Aorta (tissue), 5 donors: ENCODE measurements at regions not wholly inside any gene's neighbourhood (a gene's known extent, or its start where the extent isn't known, plus 50 kb on each side); places are given as distances from the start of the nearest gene placed in this dataset.

Experiments used
- ATAC-seq: fragments of 200-7000 bp; cut with Tn5 transposase; one replicate; pipeline ENCODE4 v1.9.1; 2022; ENCODE audit warnings: moderate library complexity; ENCODE audit not compliant: low FRiP score
- DNase-seq, 2 donors: peaks; one replicate each; pipeline ENCODE4 v3.0.0-alpha.2; 2020
- H3K27ac ChIP-seq, 2 donors: one replicate each; pipeline ENCODE4 v1.5.1; 2013; ENCODE audit warnings: low read length in 2 of 2, mild to moderate bottlenecking in 2 of 2, moderate library complexity in 2 of 2, control low read depth in 1 of 2, inconsistent platforms in 1 of 2, low read depth in 1 of 2
- H3K27me3 ChIP-seq, 2 donors: one replicate each; pipeline ENCODE4 v1.6.1; 2013; ENCODE audit warnings: control low read depth in 1 of 2, low read length in 1 of 2, mild to moderate bottlenecking in 1 of 2, moderate library complexity in 1 of 2; ENCODE audit not compliant: insufficient read depth in 2 of 2, control insufficient read depth in 1 of 2
- H3K36me3 ChIP-seq, 2 donors: one replicate each; pipeline ENCODE4 v1.6.1; 2013; ENCODE audit warnings: control low read depth in 1 of 2, low read length in 1 of 2, mild to moderate bottlenecking in 1 of 2; ENCODE audit not compliant: insufficient read depth in 2 of 2, control insufficient read depth in 1 of 2
- H3K4me1 ChIP-seq, 2 donors: one replicate each; pipeline ENCODE4 v1.6.1; 2013; ENCODE audit warnings: low read length in 2 of 2, control low read depth in 1 of 2, mild to moderate bottlenecking in 1 of 2, moderate library complexity in 1 of 2; ENCODE audit not compliant: insufficient read depth in 2 of 2, control insufficient read depth in 1 of 2
- H3K4me3 ChIP-seq, 2 donors: one replicate each; pipeline ENCODE4 v1.5.1; 2013; ENCODE audit warnings: low read length in 2 of 2, control low read depth in 1 of 2, mild to moderate bottlenecking in 1 of 2
- H3K9me3 ChIP-seq: one replicate; pipeline ENCODE4 v1.6.1; 2013; ENCODE audit warnings: mild to moderate bottlenecking, low read length; ENCODE audit not compliant: control insufficient read depth
- WGBS, 2 donors: extraction: QIAGEN DNeasy Blood & Tissue Kit; methylation state at CpG; one replicate each; pipeline ENCODE4 v1.1.7; 2013; 5-methylcytosine and 5-hydroxymethylcytosine counted together
- intact Hi-C, 2 donors: fragments of 100-400 bp; cut with DNase I; formaldehyde crosslinking; loops; one replicate each; pipeline versions ENCODE4 v1.14.2 to v1.15.0; 2022
- donor health status: healthy with polysubstance abuse.
- donor health status: Bipolar disorder and iron deficiency.
- donor health status: DM: no; HTN: no; CAD: no.
- donor health status: DM: no; HTN: no; CAD: no.
- donor health status: DM: yes; HTN: yes; CAD: no.

DNA sequence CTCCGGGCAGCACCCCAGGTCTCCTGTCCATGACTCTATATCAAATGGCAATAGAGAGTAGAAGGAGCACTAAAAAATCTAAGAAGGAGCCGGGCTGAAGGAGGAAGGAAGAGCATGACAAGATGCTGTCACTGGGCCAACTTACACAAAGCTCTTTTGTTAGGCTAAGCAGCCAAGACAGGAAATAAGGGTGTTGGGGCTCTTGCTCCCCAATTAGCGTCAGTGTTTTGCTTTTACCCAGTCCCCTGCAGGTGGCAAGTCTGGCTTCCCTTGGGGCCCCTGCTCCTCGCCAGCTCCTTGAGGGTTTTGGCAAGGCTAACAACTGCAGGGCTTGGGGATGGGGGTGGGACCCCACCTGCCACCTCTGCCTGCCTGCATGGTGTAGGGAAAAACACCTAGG, 120.5 kb downstream of the CCT6B start:
- Histone ChIP-seq H3K4me3 (no peak overlapping the region), H3K36me3 (no peaks in the 10 kb centered on the region), H3K9me3 (peaks cover 2% of the 10 kb centered on the region), H3K4me1 (no peaks in the 10 kb centered on the region), H3K27ac (no peak overlapping the region), H3K27me3 (no peaks in the 10 kb centered on the region)
- WGBS, 2 donors: 35 to 53% methylated on average over 4 of the region's 4 CpGs
- no peak for ATAC-seq
- DNase-seq: no peak
- intact Hi-C loops: no loop called here

DNA sequence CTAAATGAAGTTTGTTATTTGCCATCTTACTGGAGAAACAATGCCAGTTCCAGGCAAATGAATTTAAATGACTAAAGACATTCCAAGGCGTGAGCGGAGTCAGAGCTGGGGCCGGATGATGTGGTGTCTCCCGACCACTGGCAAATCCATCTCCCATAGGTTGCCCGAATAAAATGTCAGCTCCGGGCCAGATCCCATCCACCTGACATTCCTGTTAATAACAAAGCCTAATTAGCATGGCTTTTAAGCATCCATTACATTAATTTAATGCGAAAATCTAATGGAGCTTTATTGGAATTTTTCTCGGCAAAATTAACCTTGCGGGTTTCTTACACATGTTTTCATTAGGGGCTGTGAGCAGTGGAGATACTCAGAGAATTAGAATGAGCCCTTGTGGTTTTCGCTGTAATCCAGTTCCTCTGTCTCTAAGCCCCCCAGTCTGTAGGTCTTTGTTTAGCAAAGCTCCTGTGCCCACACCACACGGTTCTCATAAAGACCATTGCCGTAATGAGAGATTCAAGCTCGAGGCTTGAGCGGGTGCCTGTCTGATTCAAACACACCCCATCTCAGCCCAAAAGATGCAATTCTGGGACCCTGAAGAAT, 123.3 kb downstream of the CCT6B start:
- no peaks in the 10 kb centered on the region for H3K4me1 ChIP-seq
- WGBS, 2 donors: 70 to 76% methylated on average over 14 of the region's 14 CpGs

DNA sequence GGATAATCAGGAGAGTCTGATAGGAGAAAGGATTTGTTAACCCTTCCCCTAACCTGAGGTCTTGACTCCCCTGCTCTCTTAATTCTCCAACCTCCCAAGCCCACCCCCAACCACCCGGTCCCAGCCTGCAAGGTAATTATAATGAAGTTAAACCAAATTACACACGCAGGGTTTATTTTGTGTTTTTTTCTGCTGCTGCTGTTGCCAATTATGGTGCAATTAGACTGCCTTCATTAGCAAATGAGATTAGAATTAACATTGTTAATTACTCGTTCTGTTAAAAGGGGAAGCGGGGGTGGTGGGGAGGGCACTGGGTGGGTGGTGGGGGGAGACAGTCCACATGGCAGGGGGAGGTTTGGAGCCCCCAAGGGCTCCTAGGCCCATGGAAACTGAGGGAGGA, 128.9 kb downstream of the CCT6B start:
- Histone ChIP-seq H3K27me3 (no peaks in the 10 kb centered on the region), H3K9me3 (no peaks in the 10 kb centered on the region), H3K4me3 (no peak overlapping the region), H3K36me3 (no peaks in the 10 kb centered on the region), H3K27ac (no peak overlapping the region), H3K4me1 (no peaks in the 10 kb centered on the region)
- DNase-seq (no peak), ATAC-seq (no peak)
- WGBS, 2 donors: 28 to 30% methylated on average over 4 of the region's 4 CpGs
- intact Hi-C loops: no loop called here

More for the DNA sequence above, 123.3 kb downstream of the CCT6B start:
- no peaks in the 10 kb centered on the region for H3K36me3 ChIP-seq
- H3K27ac ChIP-seq: no peak overlapping the region
- DNase-seq: no peak
- no peak for ATAC-seq
- no peak overlapping the region for H3K4me3 ChIP-seq
- no peaks in the 10 kb centered on the region for H3K9me3 ChIP-seq
- intact Hi-C loops: no loop called here
- no peaks in the 10 kb centered on the region for H3K27me3 ChIP-seq

DNA sequence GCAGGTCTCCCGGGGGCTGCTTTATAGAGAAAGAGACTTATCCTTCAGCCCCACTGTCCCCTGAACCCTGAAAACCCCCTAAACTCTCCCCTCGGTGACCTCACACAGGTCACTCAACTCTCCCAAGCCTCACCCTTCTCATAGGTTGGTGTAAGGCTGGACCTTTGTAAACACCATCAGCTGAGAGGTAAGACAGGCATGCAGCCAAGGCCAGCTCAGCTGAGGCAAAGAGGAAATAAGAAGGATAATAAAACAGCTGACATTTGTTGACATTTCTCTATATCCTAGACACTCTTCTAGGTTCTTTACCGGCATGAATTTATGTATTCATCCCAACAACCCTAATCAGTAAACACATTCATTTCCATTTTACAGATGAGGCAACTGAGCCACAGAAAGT, 134.3 kb downstream of the CCT6B start:
- Histone ChIP-seq H3K27ac (no peak overlapping the region), H3K4me3 (no peak overlapping the region), H3K4me1 (no peaks in the 10 kb centered on the region), H3K27me3 (no peaks in the 10 kb centered on the region), H3K36me3 (no peaks in the 10 kb centered on the region), H3K9me3 (no peaks in the 10 kb centered on the region)
- no peak for DNase-seq
- intact Hi-C loops: no loop called here
- ATAC-seq: no peak
- 68 to 74% methylated on average over 3 of the region's 3 CpGs for WGBS, 2 donors

DNA sequence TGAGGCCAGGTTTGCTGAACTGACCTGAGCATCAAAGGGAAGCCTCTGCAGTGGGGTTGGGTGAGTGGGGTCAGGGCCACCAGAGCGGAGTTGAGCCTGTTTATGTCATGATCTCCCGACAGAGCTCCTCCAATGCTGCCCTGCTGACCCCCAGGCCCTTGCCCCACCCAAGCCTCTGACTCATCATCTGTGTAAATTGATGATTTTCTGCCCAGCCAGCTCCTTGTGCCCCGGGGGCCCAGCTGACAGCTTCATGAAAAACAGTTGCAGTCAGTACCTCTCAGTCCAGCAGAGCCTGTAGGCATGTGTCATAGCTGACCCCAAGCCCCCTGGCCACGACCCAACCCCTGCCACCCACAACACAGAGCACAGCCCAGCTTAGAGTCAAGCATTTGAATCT, 134.9 kb downstream of the CCT6B start:
- H3K4me3 ChIP-seq: no peak overlapping the region
- DNase-seq: no peak
- intact Hi-C loops: no loop called here
- no peaks in the 10 kb centered on the region for H3K27me3 ChIP-seq
- 16 to 24% methylated on average over 4 of the region's 4 CpGs for WGBS, 2 donors
- ATAC-seq: no peak
- H3K4me1 ChIP-seq: no peaks in the 10 kb centered on the region
- H3K27ac ChIP-seq: no peak overlapping the region
- H3K36me3 ChIP-seq: no peaks in the 10 kb centered on the region
- no peaks in the 10 kb centered on the region for H3K9me3 ChIP-seq

DNA sequence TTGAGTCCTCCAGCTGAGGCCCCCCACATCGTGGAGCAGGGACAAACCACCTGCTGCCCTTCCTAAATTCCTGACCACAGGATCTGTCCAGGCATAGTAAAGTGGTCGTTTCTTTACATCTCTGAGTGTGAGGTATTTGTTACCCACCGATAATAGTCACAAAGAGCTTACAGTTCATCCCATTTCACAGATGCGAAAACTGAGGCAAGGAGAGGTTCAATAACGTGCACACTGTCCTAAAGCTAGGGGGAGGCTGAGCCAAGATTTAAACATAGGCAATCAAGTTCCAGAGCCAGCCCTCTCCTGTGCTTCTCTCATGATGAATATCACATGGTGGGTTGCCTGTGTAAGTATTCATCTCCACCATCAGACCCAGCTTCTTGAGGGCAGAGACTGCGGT, 135.4 kb downstream of the CCT6B start:
- H3K4me1 ChIP-seq: no peaks in the 10 kb centered on the region
- DNase-seq (no peak), ATAC-seq (no peak)
- intact Hi-C loops: no loop called here
- H3K9me3 ChIP-seq: no peaks in the 10 kb centered on the region
- H3K27me3 ChIP-seq: no peaks in the 10 kb centered on the region
- H3K27ac ChIP-seq: no peak overlapping the region
- H3K4me3 ChIP-seq: no peak overlapping the region
- H3K36me3 ChIP-seq: no peaks in the 10 kb centered on the region
- 65% methylated on average over 6 of the region's 6 CpGs for WGBS, 2 donors

DNA sequence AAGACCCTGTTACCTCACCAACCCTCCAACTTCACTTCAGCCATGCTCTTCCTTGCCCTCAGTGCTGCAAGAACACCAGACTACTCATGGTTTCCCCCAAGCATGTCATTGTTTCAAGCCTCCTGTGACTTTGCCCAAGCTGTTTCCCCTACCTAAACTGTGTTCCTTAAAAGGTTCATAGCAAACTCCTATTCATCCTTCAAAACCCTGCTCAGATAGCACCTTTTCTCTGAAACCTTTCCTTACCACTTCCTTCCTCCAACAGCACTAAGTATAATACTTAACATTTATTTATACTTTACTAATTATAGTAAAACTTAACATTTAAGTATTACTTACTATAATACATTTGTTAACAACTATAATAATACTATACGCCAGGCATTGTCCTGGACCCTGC, 136.2 kb downstream of the CCT6B start:
- ATAC-seq: no peak
- H3K4me1 ChIP-seq: no peaks in the 10 kb centered on the region

DNA sequence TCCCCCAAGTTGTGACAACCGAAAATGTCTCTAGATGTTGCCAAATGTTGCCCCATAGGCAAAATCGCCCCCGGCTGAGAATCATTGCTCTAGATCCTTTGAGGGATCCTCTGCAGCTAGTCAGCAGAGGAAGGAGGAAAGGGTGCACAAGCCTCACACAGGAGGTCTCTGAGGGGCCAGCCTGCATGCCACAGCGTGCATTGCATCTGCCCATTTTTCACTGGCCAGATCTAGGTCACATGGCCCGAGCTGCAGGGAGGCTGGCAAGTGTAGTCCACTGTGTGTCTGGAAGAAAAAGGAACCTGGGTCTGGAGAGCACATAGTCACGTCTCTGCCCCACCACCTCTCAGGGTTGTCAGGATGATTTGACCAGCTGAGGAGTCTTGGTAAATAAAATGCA, 138.2 kb downstream of the CCT6B start:
- WGBS, 2 donors: 51 to 55% methylated on average over 6 of the region's 6 CpGs
- no peak overlapping the region for H3K27ac ChIP-seq
- ATAC-seq: no peak
- no peaks in the 10 kb centered on the region for H3K36me3 ChIP-seq
- no peak overlapping the region for H3K4me3 ChIP-seq
- intact Hi-C loops: no loop called here
- H3K27me3 ChIP-seq: no peaks in the 10 kb centered on the region
- no peak for DNase-seq
- H3K9me3 ChIP-seq: no peaks in the 10 kb centered on the region
- H3K4me1 ChIP-seq: no peaks in the 10 kb centered on the region

More for the DNA sequence above, 136.2 kb downstream of the CCT6B start:
- DNase-seq: no peak
- no peaks in the 10 kb centered on the region for H3K9me3 ChIP-seq
- intact Hi-C loops: no loop called here
- H3K27me3 ChIP-seq: no peaks in the 10 kb centered on the region
- H3K4me3 ChIP-seq: no peak overlapping the region
- 91 to 95% methylated on average over 1 of the region's 1 CpG for WGBS, 2 donors
- H3K27ac ChIP-seq: no peak overlapping the region
- no peaks in the 10 kb centered on the region for H3K36me3 ChIP-seq

DNA sequence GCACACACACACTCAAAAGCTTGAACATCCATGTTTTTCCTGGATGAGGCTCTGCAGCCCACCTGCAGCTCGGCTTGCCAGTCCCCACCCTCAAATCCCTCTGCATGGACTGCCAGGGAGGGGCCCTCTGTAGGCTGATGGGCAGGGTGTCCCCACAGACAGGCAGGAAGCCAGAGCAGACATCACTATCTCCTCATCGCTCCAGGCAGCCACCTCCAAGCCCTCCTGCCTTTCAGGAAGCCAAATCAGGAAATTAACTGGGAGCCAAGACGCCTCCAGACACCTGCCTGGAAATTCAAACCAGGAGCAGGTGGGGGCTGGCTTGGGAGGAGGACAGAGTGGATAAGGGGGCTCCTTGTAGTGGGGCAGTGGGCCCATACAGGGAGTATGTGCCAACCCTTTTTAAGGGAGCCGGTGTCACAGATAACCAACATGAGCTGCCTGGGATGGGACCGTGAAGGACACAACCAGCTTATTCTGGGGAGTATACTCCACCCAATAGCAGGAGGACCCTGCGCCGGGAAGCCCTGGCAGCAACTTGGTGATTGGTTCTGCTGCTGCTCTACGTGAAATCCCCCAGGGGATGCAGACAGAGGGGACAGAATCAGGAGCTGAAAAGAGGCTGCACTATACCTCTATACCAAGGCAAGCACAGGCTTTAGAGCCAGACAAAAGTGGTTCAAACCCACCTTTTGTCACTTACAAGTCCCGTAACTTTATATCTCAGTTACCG, 139.1 kb downstream of the CCT6B start:
- H3K9me3 ChIP-seq: no peaks in the 10 kb centered on the region
- intact Hi-C loops: no loop called here
- no peaks in the 10 kb centered on the region for H3K36me3 ChIP-seq
- H3K4me1 ChIP-seq: no peaks in the 10 kb centered on the region
- H3K27me3 ChIP-seq: no peaks in the 10 kb centered on the region
- ATAC-seq (no peak), DNase-seq (no peak)
- no peak overlapping the region for H3K27ac ChIP-seq
- no peak overlapping the region for H3K4me3 ChIP-seq
- WGBS, 2 donors: 53% methylated on average over 10 of the region's 10 CpGs
